ENCODE measurements at regions not wholly inside any gene's neighbourhood (a gene's known extent, or its start where the extent isn't known, plus 50 kb on each side); places are given as distances from the start of the nearest gene placed in this dataset.
A peak's percentile ranks its signal among the peaks of the same experiment; 100 is the strongest.

DNA sequence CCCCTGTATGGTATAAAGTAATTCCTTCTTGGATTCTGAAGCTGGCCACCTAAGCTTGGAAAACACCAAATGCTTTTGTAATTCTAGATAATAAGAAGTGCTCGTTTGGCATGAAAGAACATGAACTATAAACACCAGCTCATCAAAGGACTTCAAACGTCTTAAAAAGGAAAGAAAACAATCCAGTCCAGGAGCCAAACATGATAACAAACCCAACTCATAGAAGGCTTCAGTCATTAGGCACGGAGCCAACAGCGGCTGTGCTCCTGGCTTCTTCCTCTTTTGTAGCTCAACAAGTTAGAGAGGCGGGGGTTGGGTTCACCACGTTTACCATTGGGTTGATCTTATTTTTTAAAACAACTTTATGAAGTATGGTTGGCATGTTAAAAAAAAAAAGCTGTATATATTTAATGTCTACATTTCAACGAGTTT is 56.4 kb upstream of the ECHDC3 start:
- TF ChIP-seq TAF1 (IDR thresholded peaks at IDR 0.05; ENCODE audit: borderline replicate concordance, insufficient read depth, low read length): no peak
- no peak for TF ChIP-seq SIN3A (IDR thresholded peaks at IDR 0.05; ENCODE audit: borderline replicate concordance, insufficient read depth, low read length)
- TF ChIP-seq FOXP2 (optimal IDR thresholded peaks at IDR 0.05; ENCODE audit: borderline replicate concordance, extremely low read depth, extremely low read length, insufficient read depth): no peak
- TF ChIP-seq, protein P1, sequence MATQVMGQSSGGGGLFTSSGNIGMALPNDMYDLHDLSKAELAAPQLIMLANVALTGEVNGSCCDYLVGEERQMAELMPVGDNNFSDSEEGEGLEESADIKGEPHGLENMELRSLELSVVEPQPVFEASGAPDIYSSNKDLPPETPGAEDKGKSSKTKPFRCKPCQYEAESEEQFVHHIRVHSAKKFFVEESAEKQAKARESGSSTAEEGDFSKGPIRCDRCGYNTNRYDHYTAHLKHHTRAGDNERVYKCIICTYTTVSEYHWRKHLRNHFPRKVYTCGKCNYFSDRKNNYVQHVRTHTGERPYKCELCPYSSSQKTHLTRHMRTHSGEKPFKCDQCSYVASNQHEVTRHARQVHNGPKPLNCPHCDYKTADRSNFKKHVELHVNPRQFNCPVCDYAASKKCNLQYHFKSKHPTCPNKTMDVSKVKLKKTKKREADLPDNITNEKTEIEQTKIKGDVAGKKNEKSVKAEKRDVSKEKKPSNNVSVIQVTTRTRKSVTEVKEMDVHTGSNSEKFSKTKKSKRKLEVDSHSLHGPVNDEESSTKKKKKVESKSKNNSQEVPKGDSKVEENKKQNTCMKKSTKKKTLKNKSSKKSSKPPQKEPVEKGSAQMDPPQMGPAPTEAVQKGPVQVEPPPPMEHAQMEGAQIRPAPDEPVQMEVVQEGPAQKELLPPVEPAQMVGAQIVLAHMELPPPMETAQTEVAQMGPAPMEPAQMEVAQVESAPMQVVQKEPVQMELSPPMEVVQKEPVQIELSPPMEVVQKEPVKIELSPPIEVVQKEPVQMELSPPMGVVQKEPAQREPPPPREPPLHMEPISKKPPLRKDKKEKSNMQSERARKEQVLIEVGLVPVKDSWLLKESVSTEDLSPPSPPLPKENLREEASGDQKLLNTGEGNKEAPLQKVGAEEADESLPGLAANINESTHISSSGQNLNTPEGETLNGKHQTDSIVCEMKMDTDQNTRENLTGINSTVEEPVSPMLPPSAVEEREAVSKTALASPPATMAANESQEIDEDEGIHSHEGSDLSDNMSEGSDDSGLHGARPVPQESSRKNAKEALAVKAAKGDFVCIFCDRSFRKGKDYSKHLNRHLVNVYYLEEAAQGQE (IDR thresholded peaks at IDR 0.05; ENCODE audit: insufficient read depth in 1 of 2, low read depth in 2 of 2, low read length in 2 of 2): no peak
- no peak for TF ChIP-seq POLR2AphosphoS5 (IDR thresholded peaks at IDR 0.05; ENCODE audit: low read depth, low read length)

DNA sequence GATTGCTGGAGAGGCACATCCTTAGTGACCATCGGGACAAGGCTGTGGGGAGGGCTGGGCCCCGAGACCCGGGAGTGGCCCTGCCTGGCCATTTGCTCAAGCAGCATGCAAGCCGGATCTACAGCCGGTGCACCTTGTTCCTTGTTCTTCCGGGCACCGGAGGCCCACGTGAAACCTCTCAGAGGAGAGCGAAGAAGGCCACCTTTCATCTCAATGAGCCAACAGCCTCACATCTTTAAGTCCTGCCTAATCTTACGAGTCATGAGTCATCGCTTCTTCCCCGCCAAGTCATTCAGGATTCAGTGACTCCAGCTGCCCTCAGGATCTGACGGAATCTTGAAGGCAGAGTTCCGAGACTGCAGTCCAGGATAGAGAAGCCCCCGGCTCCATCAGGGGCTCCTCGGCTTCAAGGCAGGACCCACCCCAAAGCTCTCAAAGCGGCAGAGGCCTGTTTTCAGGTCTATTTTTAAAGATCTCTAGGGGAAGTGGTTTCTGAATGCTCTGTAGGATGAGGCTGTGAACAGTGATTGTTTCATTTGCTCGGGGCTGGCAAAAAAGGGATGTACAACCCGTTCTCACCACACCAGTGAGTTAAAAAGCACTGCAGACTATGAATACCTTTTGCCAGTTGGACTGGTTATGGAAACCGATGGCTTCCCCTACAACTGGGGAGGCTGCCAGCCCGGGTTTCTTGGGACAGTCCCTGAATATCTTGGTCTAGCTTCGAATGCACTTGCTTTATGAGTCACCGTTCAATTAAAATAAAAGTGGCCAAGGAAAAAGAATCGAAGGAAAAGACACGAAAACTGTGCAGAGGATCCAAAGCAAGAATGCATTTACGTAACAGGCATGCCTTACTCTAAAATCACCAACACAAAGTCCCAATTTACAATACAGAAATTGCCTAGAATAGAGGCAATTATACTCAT is 57.2 kb upstream of the ECHDC3 start:
- TF ChIP-seq TAF1 (IDR thresholded peaks at IDR 0.05; ENCODE audit: borderline replicate concordance, insufficient read depth, low read length): 0 out of 2 replicates have a peak, but pooled peaks have one; percentile 35
- TF ChIP-seq POLR2AphosphoS5 (IDR thresholded peaks at IDR 0.05; ENCODE audit: low read depth, low read length): peak; percentile 36; the same call in 1 of the 2 replicates
- TF ChIP-seq, protein P1 (IDR thresholded peaks at IDR 0.05; ENCODE audit: insufficient read depth in 1 of 2, low read depth in 2 of 2, low read length in 2 of 2): no peak
- no peak for TF ChIP-seq FOXP2 (optimal IDR thresholded peaks at IDR 0.05; ENCODE audit: borderline replicate concordance, extremely low read depth, extremely low read length, insufficient read depth)
- peak; percentile 69; the same call in 1 of the 2 replicates for TF ChIP-seq SIN3A (IDR thresholded peaks at IDR 0.05; ENCODE audit: borderline replicate concordance, insufficient read depth, low read length)

DNA sequence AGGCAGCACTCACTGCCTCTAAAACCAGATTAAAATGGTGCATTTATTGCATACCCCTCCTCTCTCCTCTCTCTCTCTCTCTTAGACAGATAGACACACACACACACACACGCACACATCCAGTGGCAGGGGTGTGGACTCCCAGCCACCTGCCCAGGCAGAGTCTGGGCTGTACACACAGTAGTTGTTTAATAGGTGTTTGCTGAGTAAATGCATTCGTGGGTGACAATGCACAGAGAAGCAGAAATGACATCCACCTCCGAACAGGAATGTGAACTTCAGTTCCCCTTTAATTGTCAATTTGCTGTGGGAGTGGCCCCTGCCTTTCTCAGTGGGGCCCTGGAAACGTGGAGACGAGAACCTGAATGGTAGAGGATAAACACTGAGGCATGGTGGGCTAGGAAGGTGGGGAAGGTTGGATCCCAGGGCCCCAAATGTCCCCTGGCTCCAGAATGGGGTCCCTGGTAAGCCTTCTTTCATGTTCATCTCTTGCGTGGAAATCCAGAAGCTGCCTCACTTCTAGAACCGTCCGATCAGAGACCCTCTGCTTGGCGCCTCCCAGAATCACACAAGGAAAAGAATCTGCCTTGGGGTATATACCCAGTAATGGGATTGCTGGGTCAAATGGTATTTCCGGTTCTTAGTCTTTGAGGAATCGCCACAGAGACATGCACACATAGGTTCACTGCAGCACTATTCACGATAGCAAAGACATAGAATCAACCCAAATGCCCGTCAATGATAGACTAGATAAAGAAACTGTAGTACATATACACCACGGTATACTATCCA is 58.5 kb upstream of the ECHDC3 start:
- no peak for TF ChIP-seq FOXP2 (optimal IDR thresholded peaks at IDR 0.05; ENCODE audit: borderline replicate concordance, extremely low read depth, extremely low read length, insufficient read depth)
- no peak for TF ChIP-seq SIN3A (IDR thresholded peaks at IDR 0.05; ENCODE audit: borderline replicate concordance, insufficient read depth, low read length)
- no peak for TF ChIP-seq TAF1 (IDR thresholded peaks at IDR 0.05; ENCODE audit: borderline replicate concordance, insufficient read depth, low read length)
- TF ChIP-seq, protein P1 (IDR thresholded peaks at IDR 0.05; ENCODE audit: insufficient read depth in 1 of 2, low read depth in 2 of 2, low read length in 2 of 2): no peak
- no peak for TF ChIP-seq POLR2AphosphoS5 (IDR thresholded peaks at IDR 0.05; ENCODE audit: low read depth, low read length)

DNA sequence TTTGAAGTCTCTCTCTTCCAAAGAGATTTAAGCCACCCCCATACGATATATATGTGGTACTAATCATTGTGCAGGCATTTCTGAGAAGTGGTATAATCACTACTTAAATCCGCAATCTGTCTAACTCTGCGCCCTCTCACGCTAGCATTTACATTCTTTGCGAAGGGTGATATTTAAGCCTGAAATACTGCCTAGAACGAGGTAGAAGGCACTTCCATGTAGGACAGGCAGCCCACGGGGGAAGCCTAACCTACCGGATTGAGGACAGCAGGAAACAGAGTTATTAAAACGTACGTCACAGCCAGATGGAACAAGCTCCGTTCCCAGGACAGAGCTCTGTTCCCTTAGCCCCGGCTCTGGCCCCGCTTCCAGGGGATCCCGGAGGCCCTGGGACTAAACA is 59.3 kb upstream of the ECHDC3 start:
- TF ChIP-seq TAF1 (IDR thresholded peaks at IDR 0.05; ENCODE audit: borderline replicate concordance, insufficient read depth, low read length) (no peak), POLR2AphosphoS5 (IDR thresholded peaks at IDR 0.05; ENCODE audit: low read depth, low read length) (no peak), FOXP2 (optimal IDR thresholded peaks at IDR 0.05; ENCODE audit: borderline replicate concordance, extremely low read depth, extremely low read length, insufficient read depth) (no peak), SIN3A (IDR thresholded peaks at IDR 0.05; ENCODE audit: borderline replicate concordance, insufficient read depth, low read length) (no peak)
- TF ChIP-seq, protein P1 (IDR thresholded peaks at IDR 0.05; ENCODE audit: insufficient read depth in 1 of 2, low read depth in 2 of 2, low read length in 2 of 2): no peak

Measured in PFSK-1 (cell line).